GM23338 (cell line): ENCODE measurements at regions not wholly inside any gene's neighbourhood (a gene's known extent, or its start where the extent isn't known, plus 50 kb on each side); places are given as distances from the start of the nearest gene placed in this dataset.

Source experiments
- ATAC-seq: fragments of 200-7000 bp; cut with Tn5 transposase; 3 replicates; pipeline ENCODE4 v1.9.1; 2020
- DNase-seq: peaks from one replicate; pipeline ENCODE4 v3.0.0-alpha.2; 2015; ENCODE audit warnings: low spot score
- H2AFZ ChIP-seq: fragments of 200-600 bp; sonication (generic); 2 replicates; pipeline ENCODE4 v1.8.0; 2016; ENCODE audit warnings: antibody characterized with exemption, mild to moderate bottlenecking, moderate library complexity
- H3F3A ChIP-seq: fragments of 200-600 bp; sonication (generic); replicated peaks from 2 replicates; pipeline ENCODE4 v1.8.0; 2017; ENCODE audit warnings: antibody characterized with exemption, mixed run types, low read depth
- H3K27ac ChIP-seq: fragments of 200-600 bp; sonication (generic); 2 replicates; pipeline ENCODE4 v1.6.1; 2016; ENCODE audit warnings: low read depth
- H3K27me3 ChIP-seq: fragments of 200-600 bp; sonication (generic); 2 replicates; pipeline ENCODE4 v1.8.0; 2016; ENCODE audit warnings: mild to moderate bottlenecking, mixed run types, moderate library complexity; ENCODE audit not compliant: insufficient read depth
- H3K36me3 ChIP-seq: fragments of 200-600 bp; sonication (generic); 2 replicates; pipeline ENCODE4 v1.8.0; 2016; ENCODE audit warnings: mild to moderate bottlenecking; ENCODE audit not compliant: insufficient read depth
- H3K4me1 ChIP-seq: fragments of 200-600 bp; sonication (generic); 2 replicates; pipeline ENCODE4 v1.8.0; 2016; ENCODE audit warnings: mild to moderate bottlenecking, moderate library complexity; ENCODE audit not compliant: insufficient read depth
- H3K4me2 ChIP-seq: fragments of 200-600 bp; sonication (generic); 2 replicates; pipeline ENCODE4 v1.7.1; 2017; ENCODE audit warnings: mixed run types
- H3K4me3 ChIP-seq: fragments of 200-600 bp; sonication (generic); 2 replicates; pipeline ENCODE4 v1.6.1; 2016; ENCODE audit warnings: mixed run types
- H3K79me2 ChIP-seq: fragments of 200-600 bp; sonication (generic); replicated peaks from 2 replicates; pipeline ENCODE4 v1.8.0; 2017; ENCODE audit warnings: mild to moderate bottlenecking; ENCODE audit not compliant: insufficient read depth
- H3K9me2 ChIP-seq: fragments of 200-600 bp; sonication (generic); 2 replicates; pipeline ENCODE4 v1.8.0; 2017; ENCODE audit not compliant: insufficient read depth
- H4K20me1 ChIP-seq: fragments of 200-600 bp; sonication (generic); replicated peaks from 2 replicates; pipeline ENCODE4 v1.8.0; 2017; ENCODE audit warnings: mild to moderate bottlenecking; ENCODE audit not compliant: insufficient read depth
- H3K27ac Mint-ChIP-seq: 2 replicates; pipeline ENCODE4 v1.8.0; 2020; ENCODE audit warnings: inconsistent platforms, mild to moderate bottlenecking, moderate library complexity, mixed read lengths
- H3K27me3 Mint-ChIP-seq: 3 replicates; pipeline ENCODE4 v1.8.0; 2022; ENCODE audit warnings: low read depth, mild to moderate bottlenecking, moderate library complexity, mixed read lengths, inconsistent platforms; ENCODE audit not compliant: insufficient read depth, poor library complexity
- H3K36me3 Mint-ChIP-seq: 3 replicates; pipeline ENCODE4 v1.8.0; 2021; ENCODE audit warnings: low read depth, mild to moderate bottlenecking, inconsistent platforms, moderate library complexity, mixed read lengths
- H3K4me1 Mint-ChIP-seq: 3 replicates; pipeline ENCODE4 v1.8.0; 2020; ENCODE audit warnings: mild to moderate bottlenecking, inconsistent platforms, mixed read lengths
- H3K4me3 Mint-ChIP-seq: 3 replicates; pipeline ENCODE4 v1.8.0; 2021; ENCODE audit warnings: moderate library complexity, mild to moderate bottlenecking, inconsistent platforms, mixed read lengths
- H3K9me3 Mint-ChIP-seq: 3 replicates; pipeline ENCODE4 v1.8.0; 2020; ENCODE audit warnings: moderate library complexity, mild to moderate bottlenecking, inconsistent platforms, mixed read lengths
- CREB1 ChIP-seq: fragments of 250-450 bp; sonication (Bioruptor Pico); IDR thresholded peaks from 2 replicates; pipeline ENCODE4 v1.5.0; 2020; ENCODE audit warnings: low read depth, mild to moderate bottlenecking, moderate library complexity
- EZH2 ChIP-seq: fragments of 200-600 bp; sonication (generic); IDR thresholded peaks from one replicate; pipeline ENCODE4 v1.8.0; 2017; ENCODE audit warnings: antibody characterized with exemption, mild to moderate bottlenecking, low read depth; ENCODE audit not compliant: unreplicated experiment
- EZH2phosphoT487 ChIP-seq: fragments of 200-600 bp; sonication (generic); IDR thresholded peaks from one replicate; pipeline ENCODE4 v1.8.1; 2018; ENCODE audit warnings: antibody characterized with exemption; ENCODE audit not compliant: unreplicated experiment
- JUNB ChIP-seq: IDR thresholded peaks from one replicate; pipeline ENCODE4 v1.6.1; 2016; ENCODE audit warnings: antibody characterized with exemption; ENCODE audit not compliant: unreplicated experiment
- NANOG ChIP-seq: IDR thresholded peaks from 2 replicates; pipeline ENCODE4 v1.6.1; 2016; ENCODE audit warnings: antibody characterized with exemption, borderline replicate concordance
- POLR2AphosphoS5 ChIP-seq: IDR thresholded peaks from 2 replicates; pipeline ENCODE4 v1.6.1; 2016; ENCODE audit warnings: antibody characterized with exemption, low read depth
- REST ChIP-seq: IDR thresholded peaks from one replicate; pipeline ENCODE4 v1.6.1; 2018; ENCODE audit warnings: antibody characterized with exemption; ENCODE audit not compliant: unreplicated experiment
- STAT1 ChIP-seq: IDR thresholded peaks from one replicate; pipeline ENCODE4 v1.6.1; 2016; ENCODE audit warnings: antibody characterized with exemption; ENCODE audit not compliant: unreplicated experiment
- ZNF114 ChIP-seq: fragments of 250-450 bp; sonication (Bioruptor Pico); IDR thresholded peaks from 2 replicates; pipeline ENCODE4 v1.5.0; 2020; ENCODE audit warnings: mild to moderate bottlenecking, moderate library complexity
- ZNF331 ChIP-seq: fragments of 250-450 bp; sonication (Bioruptor Pico); IDR thresholded peaks from 2 replicates; pipeline ENCODE4 v1.5.0; 2020; ENCODE audit warnings: low read depth, mild to moderate bottlenecking, moderate library complexity
- ZNF462 ChIP-seq: fragments of 250-450 bp; sonication (Bioruptor Pico); IDR thresholded peaks from 2 replicates; pipeline ENCODE4 v1.5.0; 2020; ENCODE audit warnings: mild to moderate bottlenecking, moderate library complexity
- TF ChIP-seq, protein P1 (sequence below), 2 experiments: fragments of 200-600 bp in 1 of 2; sonication (generic) in 1 of 2; conservative IDR thresholded peaks; 2 replicates each; pipeline versions ENCODE4 v1.5.1 to v1.6.1; 2016 to 2017; ENCODE audit warnings: antibody characterized with exemption in 2 of 2, low read depth in 2 of 2, mild to moderate bottlenecking in 2 of 2, moderate library complexity in 1 of 2
- TF ChIP-seq, protein P2 (sequence below): IDR thresholded peaks from 2 replicates; pipeline ENCODE4 v1.6.1; 2016; ENCODE audit warnings: antibody characterized with exemption

- H3F3A ChIP-seq, result no peaks in the 10 kb centered on the region
- Mint-ChIP-seq H3K27me3 (no peaks in the 10 kb centered on the region), H3K9me3 (no peaks in the 10 kb centered on the region), H3K36me3 (no peaks in the 10 kb centered on the region), H3K4me3 (no peak overlapping the region), H3K27ac (no peak overlapping the region), H3K4me1 (peaks cover 17% of the 10 kb centered on the region)
- no peak for ATAC-seq
- H3K9me2 ChIP-seq, result no peaks in the 10 kb centered on the region
- H3K27me3 ChIP-seq, result no peaks in the 10 kb centered on the region
- H3K4me3 ChIP-seq, result no peak overlapping the region
- H3K36me3 ChIP-seq, result no peaks in the 10 kb centered on the region
- no peak overlapping the region for H3K27ac ChIP-seq
- TF ChIP-seq POLR2AphosphoS5 (no peak), EZH2 (no peak), REST (no peak), CREB1 (CRISPR knock-in tag) (no peak), NANOG (no peak), EZH2phosphoT487 (no peak), JUNB (no peak), ZNF114 (CRISPR knock-in tag) (no peak), ZNF462 (CRISPR knock-in tag) (no peak), ZNF331 (no peak), STAT1 (no peak)
- TF ChIP-seq, protein P1, sequence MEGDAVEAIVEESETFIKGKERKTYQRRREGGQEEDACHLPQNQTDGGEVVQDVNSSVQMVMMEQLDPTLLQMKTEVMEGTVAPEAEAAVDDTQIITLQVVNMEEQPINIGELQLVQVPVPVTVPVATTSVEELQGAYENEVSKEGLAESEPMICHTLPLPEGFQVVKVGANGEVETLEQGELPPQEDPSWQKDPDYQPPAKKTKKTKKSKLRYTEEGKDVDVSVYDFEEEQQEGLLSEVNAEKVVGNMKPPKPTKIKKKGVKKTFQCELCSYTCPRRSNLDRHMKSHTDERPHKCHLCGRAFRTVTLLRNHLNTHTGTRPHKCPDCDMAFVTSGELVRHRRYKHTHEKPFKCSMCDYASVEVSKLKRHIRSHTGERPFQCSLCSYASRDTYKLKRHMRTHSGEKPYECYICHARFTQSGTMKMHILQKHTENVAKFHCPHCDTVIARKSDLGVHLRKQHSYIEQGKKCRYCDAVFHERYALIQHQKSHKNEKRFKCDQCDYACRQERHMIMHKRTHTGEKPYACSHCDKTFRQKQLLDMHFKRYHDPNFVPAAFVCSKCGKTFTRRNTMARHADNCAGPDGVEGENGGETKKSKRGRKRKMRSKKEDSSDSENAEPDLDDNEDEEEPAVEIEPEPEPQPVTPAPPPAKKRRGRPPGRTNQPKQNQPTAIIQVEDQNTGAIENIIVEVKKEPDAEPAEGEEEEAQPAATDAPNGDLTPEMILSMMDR (conservative IDR thresholded peaks at IDR 0.05; ENCODE audit: low read depth in 2 of 2), result no peak
- TF ChIP-seq, protein P2, sequence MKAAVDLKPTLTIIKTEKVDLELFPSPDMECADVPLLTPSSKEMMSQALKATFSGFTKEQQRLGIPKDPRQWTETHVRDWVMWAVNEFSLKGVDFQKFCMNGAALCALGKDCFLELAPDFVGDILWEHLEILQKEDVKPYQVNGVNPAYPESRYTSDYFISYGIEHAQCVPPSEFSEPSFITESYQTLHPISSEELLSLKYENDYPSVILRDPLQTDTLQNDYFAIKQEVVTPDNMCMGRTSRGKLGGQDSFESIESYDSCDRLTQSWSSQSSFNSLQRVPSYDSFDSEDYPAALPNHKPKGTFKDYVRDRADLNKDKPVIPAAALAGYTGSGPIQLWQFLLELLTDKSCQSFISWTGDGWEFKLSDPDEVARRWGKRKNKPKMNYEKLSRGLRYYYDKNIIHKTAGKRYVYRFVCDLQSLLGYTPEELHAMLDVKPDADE, result no peak
- no peaks in the 10 kb centered on the region for H4K20me1 ChIP-seq
- peaks cover 6% of the 10 kb centered on the region; the same call in 1 of the 2 replicates for H3K4me1 ChIP-seq
- DNase-seq, result no peak
- H3K4me2 ChIP-seq, result peak overlapping the region; percentile 29; the same call in 1 of the 2 replicates
- H2AFZ ChIP-seq, result no peak overlapping the region
- H3K79me2 ChIP-seq, result no peaks in the 10 kb centered on the region
Measured at GRCh38 chr4:141807103-141807891, 170.9 kb downstream of the IL15 start.
